AG10803 (cell line): ENCODE measurements at regions not wholly inside any gene's neighbourhood (a gene's known extent, or its start where the extent isn't known, plus 50 kb on each side); places are given as distances from the start of the nearest gene placed in this dataset.

ENCODE experiments used
- DNase-seq: peaks from one replicate; pipeline ENCODE4 v3.0.0; 2010; ENCODE audit warnings: low read depth
- H3K4me3 ChIP-seq: 2 replicates; pipeline ENCODE4 v1.5.1; 2011; ENCODE audit warnings: mild to moderate bottlenecking, low read length, control low read depth
- TF ChIP-seq, protein P1 (sequence below): conservative IDR thresholded peaks from 2 replicates; pipeline ENCODE4 v1.5.1; 2011; ENCODE audit warnings: mild to moderate bottlenecking, low read length, control low read depth, inconsistent platforms

DNA sequence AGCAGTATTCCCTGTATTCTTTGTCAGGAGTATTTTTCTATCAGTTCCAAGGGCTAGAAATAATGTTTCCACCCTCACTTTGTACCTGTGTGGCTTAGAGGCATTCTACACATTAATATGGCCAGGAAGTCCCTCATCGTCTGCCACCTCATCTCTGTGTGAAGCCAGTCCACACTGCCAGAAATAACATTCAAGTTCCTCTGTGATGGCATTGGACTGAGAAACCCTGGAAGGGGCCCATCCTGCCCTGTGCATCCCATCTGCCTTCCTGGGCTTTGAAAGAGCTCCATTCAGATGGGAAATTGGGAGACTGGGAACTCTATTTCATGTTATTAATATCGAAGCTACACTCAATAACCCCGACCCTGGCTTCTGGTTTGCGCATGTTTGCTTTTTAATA is 497.2 kb upstream of the CDH5 start:
- TF ChIP-seq, protein P1, sequence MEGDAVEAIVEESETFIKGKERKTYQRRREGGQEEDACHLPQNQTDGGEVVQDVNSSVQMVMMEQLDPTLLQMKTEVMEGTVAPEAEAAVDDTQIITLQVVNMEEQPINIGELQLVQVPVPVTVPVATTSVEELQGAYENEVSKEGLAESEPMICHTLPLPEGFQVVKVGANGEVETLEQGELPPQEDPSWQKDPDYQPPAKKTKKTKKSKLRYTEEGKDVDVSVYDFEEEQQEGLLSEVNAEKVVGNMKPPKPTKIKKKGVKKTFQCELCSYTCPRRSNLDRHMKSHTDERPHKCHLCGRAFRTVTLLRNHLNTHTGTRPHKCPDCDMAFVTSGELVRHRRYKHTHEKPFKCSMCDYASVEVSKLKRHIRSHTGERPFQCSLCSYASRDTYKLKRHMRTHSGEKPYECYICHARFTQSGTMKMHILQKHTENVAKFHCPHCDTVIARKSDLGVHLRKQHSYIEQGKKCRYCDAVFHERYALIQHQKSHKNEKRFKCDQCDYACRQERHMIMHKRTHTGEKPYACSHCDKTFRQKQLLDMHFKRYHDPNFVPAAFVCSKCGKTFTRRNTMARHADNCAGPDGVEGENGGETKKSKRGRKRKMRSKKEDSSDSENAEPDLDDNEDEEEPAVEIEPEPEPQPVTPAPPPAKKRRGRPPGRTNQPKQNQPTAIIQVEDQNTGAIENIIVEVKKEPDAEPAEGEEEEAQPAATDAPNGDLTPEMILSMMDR: no peak
- H3K4me3 ChIP-seq: no peak overlapping the region
- no peak for DNase-seq

DNA sequence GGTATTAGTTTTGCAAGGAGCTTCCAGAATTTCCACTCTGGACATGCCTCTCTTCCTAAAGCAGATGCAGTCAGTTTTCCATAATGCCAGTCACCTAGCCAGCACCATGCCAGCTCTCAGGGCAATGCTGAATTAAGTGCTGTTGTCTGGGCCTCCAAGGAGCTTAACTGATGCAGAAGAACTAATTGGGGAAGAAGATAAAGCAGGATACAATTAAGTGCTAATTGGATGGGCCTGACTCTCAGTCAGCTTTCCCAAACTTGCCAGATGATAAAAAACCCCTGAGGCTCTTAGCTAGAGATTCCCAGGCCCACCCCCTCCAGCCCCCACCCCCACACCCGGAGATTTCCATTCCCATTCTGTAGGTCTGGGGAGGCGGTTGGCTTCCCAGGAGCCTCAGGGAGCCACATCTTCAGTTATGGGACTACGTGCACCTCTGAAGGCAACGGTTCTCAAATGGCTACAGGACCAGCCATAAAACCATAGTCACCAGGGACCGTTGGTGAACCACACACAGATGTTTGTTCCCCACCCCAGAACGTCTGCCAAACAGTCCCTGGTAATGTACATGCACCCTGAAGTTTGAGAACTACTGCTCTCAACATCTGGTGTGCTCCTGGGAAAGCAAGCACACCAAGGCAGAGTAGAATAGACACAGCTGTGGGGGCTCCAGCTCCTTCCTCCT is 499.1 kb upstream of the CDH5 start:
- DNase-seq: peak; percentile 25
- TF ChIP-seq, protein P1: no peak
- no peak overlapping the region for H3K4me3 ChIP-seq

DNA sequence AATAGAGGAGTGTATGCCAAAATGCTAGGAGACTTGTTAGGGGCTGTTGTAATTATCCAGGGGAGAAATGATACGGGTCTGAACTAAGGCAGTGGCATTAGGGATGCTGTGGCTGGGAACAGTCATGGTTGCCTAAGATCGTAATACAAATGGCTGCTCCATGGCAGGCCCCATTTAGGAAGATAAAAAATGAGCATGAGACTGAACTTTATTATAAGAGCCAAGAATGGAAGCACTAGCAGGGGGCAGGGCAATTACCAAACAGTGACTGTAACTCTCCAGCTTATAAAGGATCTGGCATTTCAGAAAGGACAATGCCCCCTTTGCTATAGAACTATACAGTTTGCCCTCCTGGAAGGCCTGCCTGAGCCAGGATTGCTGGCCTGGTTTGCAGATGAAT is 503.3 kb upstream of the CDH5 start:
- no peak for DNase-seq
- TF ChIP-seq, protein P1: no peak
- no peak overlapping the region for H3K4me3 ChIP-seq

DNA sequence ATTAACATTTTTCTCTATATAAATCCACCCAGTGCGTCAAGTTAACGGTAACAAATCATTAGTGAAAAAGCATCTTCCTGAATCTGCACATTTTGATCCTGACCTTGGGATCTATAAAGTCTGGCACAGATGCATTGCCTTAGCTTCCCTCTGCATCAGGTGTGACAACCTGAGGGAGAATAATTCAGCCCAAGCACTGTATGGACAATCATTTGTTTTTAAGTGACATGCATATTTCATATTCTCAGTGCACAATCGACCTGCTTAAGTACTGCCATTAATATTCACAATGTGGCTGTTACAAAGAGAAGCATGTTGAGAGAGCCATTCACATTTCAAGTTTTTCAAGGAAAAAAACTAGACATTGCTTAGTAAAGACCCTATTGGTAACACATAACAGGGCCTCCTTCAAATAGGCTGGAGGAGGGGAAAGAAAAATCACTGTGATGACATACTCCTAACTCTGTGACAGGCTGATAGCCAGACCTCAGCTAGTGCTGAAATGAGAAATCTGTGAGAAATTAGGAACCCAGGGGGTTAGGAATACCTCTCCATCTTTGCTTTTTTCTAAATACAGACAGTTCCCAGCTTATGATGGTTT is 505.3 kb upstream of the CDH5 start:
- TF ChIP-seq, protein P1: no peak
- DNase-seq: no peak
- no peak overlapping the region for H3K4me3 ChIP-seq

DNA sequence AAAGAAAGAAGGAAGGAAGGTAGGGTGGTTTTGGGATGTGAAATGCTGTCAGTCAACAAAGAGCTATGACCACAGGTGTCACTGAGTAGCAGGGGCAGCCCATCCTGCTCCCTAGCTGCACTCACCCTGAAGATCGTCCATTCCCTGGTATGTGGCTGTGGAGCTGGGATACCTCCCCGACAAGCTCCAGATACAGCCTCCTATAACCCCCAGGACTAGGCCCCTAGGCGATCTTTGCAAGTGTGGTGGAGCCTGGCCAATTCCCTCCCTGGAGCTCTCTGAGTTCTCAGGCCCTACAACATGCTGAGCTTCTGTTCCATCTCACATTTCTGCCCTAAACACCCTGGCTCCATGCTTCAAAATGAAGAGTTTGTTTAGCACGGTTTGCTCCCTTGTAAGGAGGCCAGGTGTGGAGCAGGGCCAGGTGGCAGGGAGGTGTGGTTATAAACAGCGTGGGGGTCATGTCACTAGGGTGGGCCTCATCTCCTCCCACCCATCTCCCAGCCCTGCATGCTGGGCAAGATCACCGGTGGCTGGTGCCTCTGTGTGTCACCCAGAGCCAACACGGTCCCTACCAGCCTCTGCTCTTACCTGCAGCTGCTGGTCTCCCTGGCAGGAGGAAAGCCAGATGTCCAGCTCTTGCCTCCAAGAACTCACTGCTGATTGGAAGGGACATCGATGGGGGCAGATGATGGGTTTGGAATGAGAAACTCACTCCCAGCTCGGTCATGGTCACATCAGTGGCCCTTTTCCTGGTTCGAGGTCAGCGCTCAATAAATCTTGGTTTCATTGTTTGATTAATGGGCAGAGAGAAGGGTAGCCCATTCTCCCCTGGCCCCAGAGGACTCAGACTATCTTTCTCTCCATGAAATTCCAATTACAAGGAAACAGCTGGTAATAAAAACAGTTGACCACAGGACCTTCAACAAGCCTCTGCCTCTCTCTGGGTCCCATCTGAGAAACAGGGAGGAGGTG is 511.0 kb upstream of the CDH5 start:
- TF ChIP-seq, protein P1: no peak
- DNase-seq: no peak
- no peak overlapping the region for H3K4me3 ChIP-seq

DNA sequence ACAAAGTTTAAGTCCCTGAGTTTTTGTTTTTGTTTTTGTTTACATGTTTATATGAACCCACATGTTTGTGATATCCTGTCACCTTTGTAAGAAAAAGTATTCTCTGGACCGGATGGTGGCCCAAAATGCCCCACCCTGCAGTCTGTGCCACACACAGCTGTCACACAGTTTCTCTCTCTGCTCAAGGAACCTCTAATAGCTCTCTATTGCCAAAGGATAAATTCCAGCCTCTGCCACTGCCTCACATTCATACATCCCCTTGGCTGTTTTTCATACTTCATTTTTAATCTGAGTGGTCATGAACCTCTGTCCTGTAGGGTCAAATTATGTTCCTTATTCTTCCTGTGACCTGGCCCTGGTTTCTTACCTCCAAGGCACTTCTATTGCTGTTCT is 520.3 kb upstream of the CDH5 start:
- TF ChIP-seq, protein P1: no peak
- H3K4me3 ChIP-seq: no peak overlapping the region
- DNase-seq: peak; percentile 17
